K562 (cell line): ENCODE measurements at regions not wholly inside any gene's neighbourhood (a gene's known extent, or its start where the extent isn't known, plus 50 kb on each side); places are given as distances from the start of the nearest gene placed in this dataset.

Experiments
- ATAC-seq: fragments of 200-7000 bp; cut with Tn5 transposase; 3 replicates; pipeline ENCODE4 v1.9.1; 2020; ENCODE audit warnings: moderate library complexity
- BruUV-seq: library from RNA; stranded (reverse); fragments of 400-500 nt; replicated peaks from 2 replicates; lab custom pipeline; 2021; lab: Mats Ljungman, UMichigan
- CTCF ChIA-PET: fragments of 300-600 bp; formaldehyde crosslinking; extraction: SDS; loops from one replicate; lab custom pipeline; 2021; ENCODE audit warnings: low intra/inter-chr PET ratio; lab: Yijun Ruan, JAX
- POLR2A ChIA-PET: fragments of 300-600, 350-650 bp; sonication (Branson Sonifier 250); formaldehyde crosslinking; extraction: SDS; loops from one replicate; lab custom pipeline; 2021; ENCODE audit warnings: antibody characterized with exemption, inconsistent platforms; lab: Yijun Ruan, JAX
- DNase-seq, 4 experiments: peaks; one replicate each; pipeline versions ENCODE4 v3.0.0 to v3.0.0-alpha.2; 2011 to 2018; ENCODE audit warnings: low spot score in 3 of 4, mixed read lengths in 3 of 4; ENCODE audit errors: extremely low read depth in 1 of 4
- FAIRE-seq: peaks from 2 replicates; lab custom pipeline; 2011; peaks lifted over from hg19 to GRCh38; lab: Jason Lieb, UNC
- H2AFZ ChIP-seq: 2 replicates; pipeline ENCODE4 v1.6.0; 2011; ENCODE audit warnings: low read depth, low read length, control low read depth, inconsistent platforms
- H3K27ac ChIP-seq: fragments of 200-600 bp; 3 replicates; pipeline ENCODE4 v1.8.0; 2011; ENCODE audit warnings: low read depth, mild to moderate bottlenecking, control low read depth, inconsistent platforms, low read length, moderate library complexity, mixed read lengths; ENCODE audit errors: extremely low read depth
- H3K27me3 ChIP-seq, 2 experiments: fragments of 300-600 bp in 1 of 2; 2 replicates in 1 of 2; 3 replicates in 1 of 2; pipeline versions ENCODE4 v1.6.0 to v1.8.0; 2011; ENCODE audit warnings: inconsistent platforms in 2 of 2, low read length in 2 of 2, mild to moderate bottlenecking in 1 of 2, mixed read lengths in 1 of 2, moderate library complexity in 1 of 2; ENCODE audit not compliant: control insufficient read depth in 2 of 2, insufficient read depth in 2 of 2
- H3K36me3 ChIP-seq: fragments of 300-600 bp; 3 replicates; pipeline ENCODE4 v1.8.0; 2011; ENCODE audit warnings: mild to moderate bottlenecking, low read length, inconsistent platforms; ENCODE audit not compliant: control insufficient read depth, insufficient read depth
- H3K4me1 ChIP-seq, 2 experiments: fragments of 200-600 bp in 1 of 2; replicated peaks in 1 of 2; 2 replicates in 1 of 2; 3 replicates in 1 of 2; pipeline versions ENCODE4 v1.5.1 to v1.8.0; 2011; ENCODE audit warnings: inconsistent platforms in 2 of 2, low read length in 2 of 2, mild to moderate bottlenecking in 1 of 2, mixed read lengths in 1 of 2, moderate library complexity in 1 of 2; ENCODE audit not compliant: control insufficient read depth in 2 of 2, insufficient read depth in 2 of 2
- H3K4me2 ChIP-seq: 2 replicates; pipeline ENCODE4 v1.6.1; 2011; ENCODE audit warnings: low read length, control low read depth, inconsistent platforms, mixed read lengths; ENCODE audit not compliant: insufficient read depth
- H3K4me3 ChIP-seq: fragments of 200-600 bp; sonication (generic), shearing (Covaris generic); 2 replicates; pipeline ENCODE4 v1.5.1; 2016; ENCODE audit warnings: control low read depth, inconsistent platforms
- H3K79me2 ChIP-seq: fragments of 200-600 bp; 3 replicates; pipeline ENCODE4 v1.8.0; 2011; ENCODE audit warnings: low read length, inconsistent platforms; ENCODE audit not compliant: control insufficient read depth, insufficient read depth
- H3K9ac ChIP-seq, 2 experiments: 2 replicates each; pipeline versions ENCODE4 v1.6.0 to v1.6.1; 2011; ENCODE audit warnings: low read depth in 2 of 2, low read length in 2 of 2, control low read depth in 1 of 2, inconsistent platforms in 1 of 2, mild to moderate bottlenecking in 1 of 2, mixed read lengths in 1 of 2; ENCODE audit not compliant: insufficient read depth in 1 of 2
- H3K9me1 ChIP-seq: one replicate; pipeline ENCODE4 v1.6.0; 2011; ENCODE audit warnings: inconsistent platforms, mild to moderate bottlenecking, low read length, moderate library complexity; ENCODE audit not compliant: control insufficient read depth, insufficient read depth
- H3K9me3 ChIP-seq: replicated peaks from 2 replicates; pipeline ENCODE4 v1.5.1; 2011; ENCODE audit warnings: low read depth, low read length, inconsistent platforms; ENCODE audit not compliant: control insufficient read depth, insufficient read depth
- H4K20me1 ChIP-seq: replicated peaks from 2 replicates; pipeline ENCODE4 v1.6.1; 2011; ENCODE audit warnings: low read length, inconsistent platforms, mixed read lengths; ENCODE audit not compliant: control insufficient read depth, insufficient read depth
- ARID3B ChIP-seq: fragments of 250-450 bp; sonication (Bioruptor Pico); IDR thresholded peaks from 2 replicates; pipeline ENCODE4 v1.4.0; 2020; ENCODE audit warnings: borderline replicate concordance
- JUND ChIP-seq, 2 experiments: IDR thresholded peaks; 2 replicates in 1 of 2; 3 replicates in 1 of 2; pipeline ENCODE4 v1.6.1; 2011; ENCODE audit warnings: borderline replicate concordance in 2 of 2, low read depth in 2 of 2, low read length in 2 of 2, improper control_type of control experiment in 1 of 2, missing biosample characterization in 1 of 2, missing genetic modification characterization in 1 of 2, missing genetic modification reagents in 1 of 2
- NFE2 ChIP-seq: IDR thresholded peaks from 2 replicates; pipeline ENCODE4 v1.6.1; 2014; ENCODE audit warnings: antibody characterized with exemption, low read depth
- ZNF586 ChIP-seq: fragments of 450-650 bp; formaldehyde crosslinking; conservative IDR thresholded peaks from 2 replicates; pipeline ENCODE4 v1.4.0; 2020; ENCODE audit warnings: mild to moderate bottlenecking, moderate library complexity
- WGBS: fragments of 100-300 bp; shearing (Covaris generic); methylation state at CpG from one replicate; pipeline ENCODE4 v1.1.6; 2016; ENCODE audit warnings: low coverage, mixed read lengths; ENCODE audit not compliant: insufficient coverage; ENCODE audit errors: missing lambda C conversion rate; 5-methylcytosine and 5-hydroxymethylcytosine counted together
- in situ Hi-C: fragments of 300-500 bp; cut with MboI; formaldehyde crosslinking; loops from 4 replicates; pipeline ENCODE4 v1.15.0; 2018; ENCODE audit warnings: inconsistent platforms, mixed read lengths
- intact Hi-C: fragments of 100-400 bp; cut with micrococcal nuclease; formaldehyde crosslinking; loops from 2 replicates; pipeline ENCODE4 v1.14.2; 2022

- CTCF ChIA-PET = no interaction called here
- no peaks in the 10 kb centered on the region for H3K27me3 ChIP-seq
- 0% methylated on average over 6 of the region's 6 CpGs for WGBS
- ATAC-seq (no peak), FAIRE-seq (no peak), DNase-seq (no peak)
- intact Hi-C loops = no loop called here
- H3K36me3 ChIP-seq = no peaks in the 10 kb centered on the region
- H3K9me3 ChIP-seq = no peaks in the 10 kb centered on the region
- no peak overlapping the region for H2AFZ ChIP-seq
- no peak overlapping the region for H3K9ac ChIP-seq
- no peak overlapping the region for H3K4me3 ChIP-seq
- no peaks in the 10 kb centered on the region for H3K9me1 ChIP-seq
- no peaks in the 10 kb centered on the region for H4K20me1 ChIP-seq
- in situ Hi-C loops = no loop called here
- H3K27ac ChIP-seq = no peak overlapping the region
- BruUV-seq = no TSS peak
- H3K79me2 ChIP-seq = no peaks in the 10 kb centered on the region
- no peak overlapping the region for H3K4me2 ChIP-seq
- no peaks in the 10 kb centered on the region for H3K4me1 ChIP-seq
- TF ChIP-seq NFE2 (0 out of 2 replicates have a peak, but pooled peaks have one; percentile 2), ARID3B (no peak), ZNF586 (CRISPR knock-in tag) (no peak), JUND (IDR thresholded peaks at IDR 0.05; ENCODE audit: borderline replicate concordance, low read depth, low read length) (no peak), JUND (tag; IDR thresholded peaks at IDR 0.05; ENCODE audit: borderline replicate concordance, low read depth, low read length) (0 out of 3 replicates have a peak, but pooled peaks have one; percentile 26)
- TF ChIP-seq, all 486 proteins: peak for 2
- POLR2A ChIA-PET = no interaction called here
Measured at GRCh38 chr5:167998148-167998767, 293.2 kb upstream of the WWC1 start.
